HepG2 (cell line): ENCODE measurements at regions not wholly inside any gene's neighbourhood (a gene's known extent, or its start where the extent isn't known, plus 50 kb on each side); places are given as distances from the start of the nearest gene placed in this dataset.

Experiments
- ATAC-seq: fragments of 200-7000 bp; cut with Tn5 transposase; 3 replicates; pipeline ENCODE4 v1.9.1; 2020; ENCODE audit warnings: mild to moderate bottlenecking, moderate library complexity
- BruUV-seq: library from RNA; stranded (reverse); fragments of 400-500 nt; replicated peaks from 2 replicates; lab custom pipeline; 2021; lab: Mats Ljungman, UMichigan
- CTCF ChIA-PET: fragments of 300-600 bp; formaldehyde crosslinking; extraction: SDS; loops from one replicate; lab custom pipeline; 2021; ENCODE audit warnings: low total read pairs, inconsistent platforms, low intra/inter-chr PET ratio; lab: Yijun Ruan, JAX
- POLR2A ChIA-PET: fragments of 350-600 bp; sonication (Branson Sonifier 250); formaldehyde crosslinking; loops from one replicate; lab custom pipeline; 2020; ENCODE audit warnings: antibody characterized with exemption, inconsistent platforms; lab: Yijun Ruan, JAX
- DNase-seq: peaks from one replicate; pipeline ENCODE4 v3.0.0-alpha.2; 2015; ENCODE audit warnings: low spot score
- FAIRE-seq: peaks from 3 replicates; lab custom pipeline; 2011; peaks lifted over from hg19 to GRCh38; lab: Jason Lieb, UNC
- H2AFZ ChIP-seq: one replicate; pipeline ENCODE4 v1.6.1; 2011; ENCODE audit warnings: low read length, inconsistent platforms
- H3K27ac ChIP-seq: fragments of 300-600 bp; 3 replicates; pipeline ENCODE4 v1.8.0; 2011; ENCODE audit warnings: mixed run types, mild to moderate bottlenecking, mixed read lengths, low read length, inconsistent platforms; ENCODE audit not compliant: insufficient read depth; ENCODE audit errors: extremely low read length
- H3K27me3 ChIP-seq, 2 experiments: fragments of 200-600 bp in 1 of 2; 2 replicates in 1 of 2; 3 replicates in 1 of 2; pipeline versions ENCODE4 v1.6.0 to v1.8.0; 2011; ENCODE audit warnings: low read length in 2 of 2, mild to moderate bottlenecking in 2 of 2, moderate library complexity in 2 of 2, inconsistent platforms in 1 of 2; ENCODE audit not compliant: insufficient read depth in 2 of 2, control insufficient read depth in 1 of 2
- H3K36me3 ChIP-seq, 2 experiments: fragments of 200-600 bp in 1 of 2; replicated peaks in 1 of 2; 2 replicates in 1 of 2; 3 replicates in 1 of 2; pipeline versions ENCODE4 v1.5.1 to v1.8.0; 2011; ENCODE audit warnings: low read length in 2 of 2, inconsistent platforms in 1 of 2; ENCODE audit not compliant: insufficient read depth in 2 of 2, control insufficient read depth in 1 of 2
- H3K4me1 ChIP-seq: 2 replicates; pipeline ENCODE4 v1.5.1; 2012; ENCODE audit warnings: low read length, inconsistent platforms; ENCODE audit not compliant: insufficient read depth
- H3K4me2 ChIP-seq: 2 replicates; pipeline ENCODE4 v1.6.0; 2011; ENCODE audit warnings: low read depth, low read length, inconsistent platforms
- H3K4me3 ChIP-seq, 3 experiments: fragments of 200-600 bp in 1 of 3; sonication (generic), shearing (Covaris generic) in 1 of 3; replicated peaks in 1 of 3; 2 replicates each; pipeline ENCODE4 v1.5.1; 2011 to 2016; ENCODE audit warnings: low read length in 3 of 3, inconsistent platforms in 2 of 3, low read depth in 2 of 3, mild to moderate bottlenecking in 2 of 3, control low read depth in 1 of 3, mixed read lengths in 1 of 3; ENCODE audit not compliant: insufficient read depth in 1 of 3
- H3K79me2 ChIP-seq: one replicate; pipeline ENCODE4 v1.6.1; 2011; ENCODE audit warnings: low read length, inconsistent platforms; ENCODE audit not compliant: insufficient read depth
- H3K9ac ChIP-seq: 2 replicates; pipeline ENCODE4 v1.6.0; 2011; ENCODE audit warnings: mild to moderate bottlenecking, low read depth, low read length, inconsistent platforms; ENCODE audit not compliant: insufficient read depth
- H3K9me3 ChIP-seq: 2 replicates; pipeline ENCODE4 v1.5.1; 2012; ENCODE audit warnings: mild to moderate bottlenecking, low read length
- H4K20me1 ChIP-seq: 2 replicates; pipeline ENCODE4 v1.6.0; 2011; ENCODE audit warnings: inconsistent platforms, mild to moderate bottlenecking, low read length, moderate library complexity; ENCODE audit not compliant: insufficient read depth
- GATA4 ChIP-seq: sonication (generic); IDR thresholded peaks from 2 replicates; pipeline ENCODE4 v1.6.1; 2016; ENCODE audit warnings: antibody characterized with exemption, low read depth, borderline replicate concordance
- MAFF ChIP-seq: IDR thresholded peaks from 2 replicates; pipeline ENCODE4 v1.6.1; 2011; ENCODE audit warnings: low read depth, low read length, improper control_type of control experiment
- MAZ ChIP-seq, 2 experiments: sonication (generic) in 1 of 2; formaldehyde crosslinking in 1 of 2; IDR thresholded peaks; 2 replicates each; pipeline versions ENCODE4 v1.5.0 to v1.6.1; 2012 to 2020; ENCODE audit warnings: low read depth in 2 of 2, mild to moderate bottlenecking in 2 of 2, borderline replicate concordance in 1 of 2, improper control_type of control experiment in 1 of 2, low read length in 1 of 2, missing genetic modification reagents in 1 of 2, moderate library complexity in 1 of 2
- NR2F6 ChIP-seq, 2 experiments: IDR thresholded peaks; 2 replicates each; pipeline ENCODE4 v1.6.1; 2016; ENCODE audit warnings: antibody characterized with exemption in 1 of 2, mild to moderate bottlenecking in 1 of 2
- TEAD3 ChIP-seq: optimal IDR thresholded peaks from 2 replicates; pipeline ENCODE3; 2016; ENCODE audit warnings: borderline replicate concordance
- U2AF2 ChIP-seq: fragments of 200-400 bp; formaldehyde crosslinking; IDR thresholded peaks from 2 replicates; pipeline ENCODE4 v1.6.1; 2017; ENCODE audit warnings: low read depth, mild to moderate bottlenecking, low read length
- ZNF326 ChIP-seq: sonication (generic); formaldehyde crosslinking; IDR thresholded peaks from 2 replicates; pipeline ENCODE4 v1.4.0; 2020; ENCODE audit warnings: missing genetic modification reagents, borderline replicate concordance
- ZNF329 ChIP-seq: sonication (generic); formaldehyde crosslinking; IDR thresholded peaks from 2 replicates; pipeline ENCODE4 v1.9.0; 2021; ENCODE audit warnings: low read depth, mild to moderate bottlenecking, missing genetic modification reagents
- ZNF382 ChIP-seq: sonication (generic); formaldehyde crosslinking; IDR thresholded peaks from 2 replicates; pipeline ENCODE4 v1.5.0; 2020; ENCODE audit warnings: missing genetic modification reagents, mild to moderate bottlenecking, borderline replicate concordance
- ZNF616 ChIP-seq: sonication (generic); formaldehyde crosslinking; IDR thresholded peaks from 2 replicates; pipeline ENCODE4 v1.5.0; 2020; ENCODE audit warnings: low read depth, mild to moderate bottlenecking, missing genetic modification reagents
- WGBS: methylation state at CpG from one replicate; pipeline ENCODE4 v1.1.6; 2017; ENCODE audit warnings: low lambda C conversion rate; 5-methylcytosine and 5-hydroxymethylcytosine counted together
- in situ Hi-C: cut with HindIII; loops from 2 replicates; pipeline ENCODE4 v1.10.0; 2017; ENCODE audit warnings: low pct_unique_long_range_greater_than_20kb; ENCODE audit not compliant: extremely low pct_ligation_motif_present
- intact Hi-C: fragments of 100-400 bp; cut with micrococcal nuclease; formaldehyde crosslinking; loops from one replicate; pipeline ENCODE4 v1.10.0; 2022; ENCODE audit not compliant: unreplicated experiment
- TF ChIP-seq, protein P1 (sequence below): sonication (generic); formaldehyde crosslinking; IDR thresholded peaks from 2 replicates; pipeline ENCODE4 v1.5.1; 2020; ENCODE audit warnings: mild to moderate bottlenecking, missing genetic modification reagents, moderate library complexity
- TF ChIP-seq, protein P2 (sequence below): sonication (generic); formaldehyde crosslinking; IDR thresholded peaks from 2 replicates; pipeline ENCODE4 v1.4.0; 2020; ENCODE audit warnings: missing genetic modification reagents
- TF ChIP-seq, protein P3 (sequence below): sonication (generic); formaldehyde crosslinking; IDR thresholded peaks from 2 replicates; pipeline ENCODE4 v1.5.0; 2020; ENCODE audit warnings: missing genetic modification reagents

DNA sequence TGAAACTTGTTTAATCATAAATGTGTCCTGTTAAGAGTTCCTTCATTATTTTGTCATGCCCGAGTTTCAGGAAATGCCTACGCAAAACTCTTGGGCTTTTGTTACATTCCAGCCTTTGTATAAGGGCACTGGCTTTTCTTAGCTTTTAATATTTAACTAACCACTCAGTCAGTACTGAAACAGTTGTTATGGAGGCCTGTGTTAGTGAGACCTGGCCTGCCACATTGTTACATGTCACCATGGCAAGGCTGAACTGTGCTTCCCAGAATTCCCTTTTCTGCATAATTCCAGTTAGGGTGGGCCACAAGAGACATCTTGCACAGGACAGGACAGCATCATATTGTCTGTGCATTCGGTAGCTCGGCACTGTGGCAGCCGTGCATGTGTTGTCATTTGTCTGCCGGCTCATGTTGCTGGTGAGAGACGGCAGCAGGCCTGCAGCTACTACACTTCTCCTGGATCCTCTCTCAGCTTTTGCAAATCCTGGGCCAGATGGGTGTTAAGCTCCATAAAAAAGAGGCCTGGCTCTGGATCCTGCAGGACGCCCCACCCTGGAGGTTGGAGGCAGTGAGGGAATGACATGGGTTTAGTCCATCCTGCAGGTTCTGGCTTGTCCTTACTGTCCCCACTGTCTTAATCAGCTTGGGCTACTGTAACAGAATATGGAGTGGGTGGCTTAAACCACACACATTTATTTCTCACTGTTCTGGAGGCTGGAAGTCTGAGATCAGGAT, 128.8 kb upstream of the DTNBP1 start (continued):
- TF ChIP-seq, protein P1, sequence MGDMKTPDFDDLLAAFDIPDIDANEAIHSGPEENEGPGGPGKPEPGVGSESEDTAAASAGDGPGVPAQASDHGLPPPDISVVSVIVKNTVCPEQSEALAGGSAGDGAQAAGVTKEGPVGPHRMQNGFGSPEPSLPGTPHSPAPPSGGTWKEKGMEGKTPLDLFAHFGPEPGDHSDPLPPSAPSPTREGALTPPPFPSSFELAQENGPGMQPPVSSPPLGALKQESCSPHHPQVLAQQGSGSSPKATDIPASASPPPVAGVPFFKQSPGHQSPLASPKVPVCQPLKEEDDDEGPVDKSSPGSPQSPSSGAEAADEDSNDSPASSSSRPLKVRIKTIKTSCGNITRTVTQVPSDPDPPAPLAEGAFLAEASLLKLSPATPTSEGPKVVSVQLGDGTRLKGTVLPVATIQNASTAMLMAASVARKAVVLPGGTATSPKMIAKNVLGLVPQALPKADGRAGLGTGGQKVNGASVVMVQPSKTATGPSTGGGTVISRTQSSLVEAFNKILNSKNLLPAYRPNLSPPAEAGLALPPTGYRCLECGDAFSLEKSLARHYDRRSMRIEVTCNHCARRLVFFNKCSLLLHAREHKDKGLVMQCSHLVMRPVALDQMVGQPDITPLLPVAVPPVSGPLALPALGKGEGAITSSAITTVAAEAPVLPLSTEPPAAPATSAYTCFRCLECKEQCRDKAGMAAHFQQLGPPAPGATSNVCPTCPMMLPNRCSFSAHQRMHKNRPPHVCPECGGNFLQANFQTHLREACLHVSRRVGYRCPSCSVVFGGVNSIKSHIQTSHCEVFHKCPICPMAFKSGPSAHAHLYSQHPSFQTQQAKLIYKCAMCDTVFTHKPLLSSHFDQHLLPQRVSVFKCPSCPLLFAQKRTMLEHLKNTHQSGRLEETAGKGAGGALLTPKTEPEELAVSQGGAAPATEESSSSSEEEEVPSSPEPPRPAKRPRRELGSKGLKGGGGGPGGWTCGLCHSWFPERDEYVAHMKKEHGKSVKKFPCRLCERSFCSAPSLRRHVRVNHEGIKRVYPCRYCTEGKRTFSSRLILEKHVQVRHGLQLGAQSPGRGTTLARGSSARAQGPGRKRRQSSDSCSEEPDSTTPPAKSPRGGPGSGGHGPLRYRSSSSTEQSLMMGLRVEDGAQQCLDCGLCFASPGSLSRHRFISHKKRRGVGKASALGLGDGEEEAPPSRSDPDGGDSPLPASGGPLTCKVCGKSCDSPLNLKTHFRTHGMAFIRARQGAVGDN (CRISPR knock-in tag), result peak; percentile 37
- TF ChIP-seq ZNF382 (CRISPR knock-in tag), result no peak
- peak; percentile 83 for TF ChIP-seq TEAD3
- TF ChIP-seq, all 625 proteins: peak for 17

DNA sequence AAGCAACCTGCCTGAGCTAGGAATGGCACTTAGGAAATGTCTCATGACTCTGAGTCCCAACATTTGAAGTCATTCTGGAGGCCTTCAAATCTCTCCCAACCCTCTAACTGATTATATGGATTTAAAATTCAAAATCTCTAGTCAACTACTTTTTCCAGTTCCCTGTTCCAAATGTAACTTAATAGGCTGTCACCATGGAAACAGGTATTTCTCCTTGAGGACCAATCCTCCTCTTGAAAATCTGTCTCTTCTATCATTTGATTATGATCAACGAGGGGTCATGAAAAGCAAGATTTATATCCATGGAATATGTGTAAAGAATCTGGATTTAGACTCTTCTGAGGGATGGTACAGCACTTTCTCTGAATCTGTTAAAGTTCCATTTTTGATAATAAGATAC, 127.3 kb upstream of the DTNBP1 start:
- FAIRE-seq (no peak), DNase-seq (no peak), ATAC-seq (no peak)
- H3K4me1 ChIP-seq, result peaks cover 16% of the 10 kb centered on the region
- H4K20me1 ChIP-seq, result no peaks in the 10 kb centered on the region
- no peaks in the 10 kb centered on the region for H3K9me3 ChIP-seq
- no TSS peak for BruUV-seq
- intact Hi-C loops, result no loop called here
- POLR2A ChIA-PET, result no interaction called here
- 33% methylated on average over 1 of the region's 1 CpG for WGBS
- no peak overlapping the region for H3K4me3 ChIP-seq
- H3K9ac ChIP-seq, result no peak overlapping the region
- CTCF ChIA-PET, result no interaction called here
- H3K27ac ChIP-seq, result no peak overlapping the region
- H3K36me3 ChIP-seq, result no peaks in the 10 kb centered on the region
- in situ Hi-C loops, result no loop called here
- no peak overlapping the region for H3K4me2 ChIP-seq
- H3K79me2 ChIP-seq, result no peaks in the 10 kb centered on the region
- no peaks in the 10 kb centered on the region; a peak in 2 of 5 replicates for H3K27me3 ChIP-seq
- no peak overlapping the region for H2AFZ ChIP-seq
- no peak for TF ChIP-seq GATA4
- TF ChIP-seq ZNF329 (CRISPR knock-in tag), result no peak
- TF ChIP-seq MAFF, result no peak
- TF ChIP-seq NR2F6 (IDR thresholded peaks at IDR 0.05), result no peak
- no peak for TF ChIP-seq NR2F6 (CRISPR knock-in tag; IDR thresholded peaks at IDR 0.05)
- no peak for TF ChIP-seq MAZ (IDR thresholded peaks at IDR 0.05; ENCODE audit: borderline replicate concordance, low read depth, low read length)
- TF ChIP-seq MAZ (CRISPR knock-in tag; IDR thresholded peaks at IDR 0.05; ENCODE audit: low read depth), result no peak
- TF ChIP-seq U2AF2, result no peak
- TF ChIP-seq, protein P2, sequence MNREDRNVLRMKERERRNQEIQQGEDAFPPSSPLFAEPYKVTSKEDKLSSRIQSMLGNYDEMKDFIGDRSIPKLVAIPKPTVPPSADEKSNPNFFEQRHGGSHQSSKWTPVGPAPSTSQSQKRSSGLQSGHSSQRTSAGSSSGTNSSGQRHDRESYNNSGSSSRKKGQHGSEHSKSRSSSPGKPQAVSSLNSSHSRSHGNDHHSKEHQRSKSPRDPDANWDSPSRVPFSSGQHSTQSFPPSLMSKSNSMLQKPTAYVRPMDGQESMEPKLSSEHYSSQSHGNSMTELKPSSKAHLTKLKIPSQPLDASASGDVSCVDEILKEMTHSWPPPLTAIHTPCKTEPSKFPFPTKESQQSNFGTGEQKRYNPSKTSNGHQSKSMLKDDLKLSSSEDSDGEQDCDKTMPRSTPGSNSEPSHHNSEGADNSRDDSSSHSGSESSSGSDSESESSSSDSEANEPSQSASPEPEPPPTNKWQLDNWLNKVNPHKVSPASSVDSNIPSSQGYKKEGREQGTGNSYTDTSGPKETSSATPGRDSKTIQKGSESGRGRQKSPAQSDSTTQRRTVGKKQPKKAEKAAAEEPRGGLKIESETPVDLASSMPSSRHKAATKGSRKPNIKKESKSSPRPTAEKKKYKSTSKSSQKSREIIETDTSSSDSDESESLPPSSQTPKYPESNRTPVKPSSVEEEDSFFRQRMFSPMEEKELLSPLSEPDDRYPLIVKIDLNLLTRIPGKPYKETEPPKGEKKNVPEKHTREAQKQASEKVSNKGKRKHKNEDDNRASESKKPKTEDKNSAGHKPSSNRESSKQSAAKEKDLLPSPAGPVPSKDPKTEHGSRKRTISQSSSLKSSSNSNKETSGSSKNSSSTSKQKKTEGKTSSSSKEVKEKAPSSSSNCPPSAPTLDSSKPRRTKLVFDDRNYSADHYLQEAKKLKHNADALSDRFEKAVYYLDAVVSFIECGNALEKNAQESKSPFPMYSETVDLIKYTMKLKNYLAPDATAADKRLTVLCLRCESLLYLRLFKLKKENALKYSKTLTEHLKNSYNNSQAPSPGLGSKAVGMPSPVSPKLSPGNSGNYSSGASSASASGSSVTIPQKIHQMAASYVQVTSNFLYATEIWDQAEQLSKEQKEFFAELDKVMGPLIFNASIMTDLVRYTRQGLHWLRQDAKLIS (CRISPR knock-in tag), result no peak
- no peak for TF ChIP-seq ZNF616 (CRISPR knock-in tag)
- TF ChIP-seq, protein P3, sequence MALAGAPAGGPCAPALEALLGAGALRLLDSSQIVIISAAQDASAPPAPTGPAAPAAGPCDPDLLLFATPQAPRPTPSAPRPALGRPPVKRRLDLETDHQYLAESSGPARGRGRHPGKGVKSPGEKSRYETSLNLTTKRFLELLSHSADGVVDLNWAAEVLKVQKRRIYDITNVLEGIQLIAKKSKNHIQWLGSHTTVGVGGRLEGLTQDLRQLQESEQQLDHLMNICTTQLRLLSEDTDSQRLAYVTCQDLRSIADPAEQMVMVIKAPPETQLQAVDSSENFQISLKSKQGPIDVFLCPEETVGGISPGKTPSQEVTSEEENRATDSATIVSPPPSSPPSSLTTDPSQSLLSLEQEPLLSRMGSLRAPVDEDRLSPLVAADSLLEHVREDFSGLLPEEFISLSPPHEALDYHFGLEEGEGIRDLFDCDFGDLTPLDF (CRISPR knock-in tag), result no peak
- TF ChIP-seq ZNF326, result no peak
